Mesodermal cell (in vitro differentiated cells): ENCODE measurements at regions not wholly inside any gene's neighbourhood (a gene's known extent, or its start where the extent isn't known, plus 50 kb on each side); places are given as distances from the start of the nearest gene placed in this dataset.
"Not testable (repeated sequence)": the region's sequence is repeated elsewhere in the genome, so short reads cannot be mapped to it uniquely, and the experiment has no call there.

Experiments
- H3K27ac ChIP-seq: 2 replicates; pipeline ENCODE4 v1.7.0; 2013; ENCODE audit warnings: mild to moderate bottlenecking, low read depth, low read length, moderate library complexity; ENCODE audit not compliant: severe bottlenecking
- H3K36me3 ChIP-seq: 2 replicates; pipeline ENCODE4 v1.7.1; 2013; ENCODE audit warnings: mild to moderate bottlenecking, low read length, moderate library complexity; ENCODE audit not compliant: control insufficient read depth, insufficient read depth
- H3K4me1 ChIP-seq: one replicate; pipeline ENCODE4 v1.7.1; 2013; ENCODE audit warnings: mild to moderate bottlenecking, low read length; ENCODE audit not compliant: insufficient read depth, control insufficient read depth, poor library complexity, severe bottlenecking
- H3K4me3 ChIP-seq: 2 replicates; pipeline ENCODE4 v1.7.0; 2013; ENCODE audit warnings: low read length, control low read depth, mild to moderate bottlenecking; ENCODE audit not compliant: insufficient read depth, poor library complexity, severe bottlenecking; ENCODE audit errors: extremely low read depth
- H3K9me3 ChIP-seq: 2 replicates; pipeline ENCODE4 v1.7.1; 2013; ENCODE audit warnings: mild to moderate bottlenecking, low read length, moderate library complexity; ENCODE audit not compliant: control insufficient read depth
- WGBS, 2 experiments: methylation state at CpG; one replicate each; pipeline ENCODE4 v1.1.5; 2013; ENCODE audit warnings: missing lambda C conversion rate in 2 of 2; ENCODE audit not compliant: insufficient coverage in 2 of 2; 5-methylcytosine and 5-hydroxymethylcytosine counted together

- Histone ChIP-seq H3K9me3 (no peaks in the 10 kb centered on the region), H3K4me3 (no peak overlapping the region), H3K27ac (no peak overlapping the region), H3K36me3 (no peaks in the 10 kb centered on the region), H3K4me1 (peaks cover 5% of the 10 kb centered on the region)
- WGBS, 2 experiments = 83 to 92% methylated on average over 3 of the region's 3 CpGs
Measured at GRCh38 chr10:35824704-35825103, 182.6 kb upstream of the FZD8 start.

GRCh38 chr10:35822316-35822715 lies 180.2 kb upstream of the FZD8 start:
- Histone ChIP-seq H3K9me3 (no peaks in the 10 kb centered on the region), H3K36me3 (no peaks in the 10 kb centered on the region), H3K27ac (no peak overlapping the region), H3K4me3 (no peak overlapping the region), H3K4me1 (peaks cover 5% of the 10 kb centered on the region)
- 50 to 54% methylated on average over 6 to 7 of the region's 9 CpGs for WGBS, 2 experiments

- 60 to 100% methylated on average over 2 to 4 of the region's 4 CpGs for WGBS, 2 experiments
- Histone ChIP-seq H3K9me3 (no peaks in the 10 kb centered on the region), H3K27ac (no peak overlapping the region), H3K36me3 (no peaks in the 10 kb centered on the region), H3K4me1 (peaks cover 5% of the 10 kb centered on the region), H3K4me3 (no peak overlapping the region)
Measured at GRCh38 chr10:35821339-35821911, 179.3 kb upstream of the FZD8 start.

- H3K4me3 ChIP-seq = no peak overlapping the region
- no peaks in the 10 kb centered on the region for H3K9me3 ChIP-seq
- H3K27ac ChIP-seq = no peak overlapping the region
- 97 to 100% methylated on average over 2 to 4 of the region's 5 CpGs for WGBS, 2 experiments
- peaks cover 5% of the 10 kb centered on the region for H3K4me1 ChIP-seq
- H3K36me3 ChIP-seq = no peaks in the 10 kb centered on the region
Measured at GRCh38 chr10:35819736-35820135, 177.6 kb upstream of the FZD8 start.

- Histone ChIP-seq H3K4me1 (peaks cover 5% of the 10 kb centered on the region), H3K27ac (no peak overlapping the region), H3K36me3 (no peaks in the 10 kb centered on the region), H3K4me3 (no peak overlapping the region), H3K9me3 (no peaks in the 10 kb centered on the region)
- 83 to 100% methylated on average over 1 to 2 of the region's 3 CpGs for WGBS, 2 experiments
Measured at GRCh38 chr10:35819011-35819410, 176.9 kb upstream of the FZD8 start.

GRCh38 chr10:35817109-35817508 lies 175.0 kb upstream of the FZD8 start:
- H3K4me1 ChIP-seq, H3K9me3 ChIP-seq, H3K36me3 ChIP-seq, H3K4me3 ChIP-seq, H3K27ac ChIP-seq: not testable (repeated sequence)
- WGBS, 2 experiments = 100% methylated on average over 1 to 2 of the region's 5 CpGs

GRCh38 chr10:35813219-35813618 lies 171.1 kb upstream of the FZD8 start:
- Histone ChIP-seq H3K36me3 (no peaks in the 10 kb centered on the region), H3K27ac (no peak overlapping the region), H3K4me1 (no peaks in the 10 kb centered on the region), H3K4me3 (no peak overlapping the region), H3K9me3 (no peaks in the 10 kb centered on the region)
- 90 to 96% methylated on average over 2 to 3 of the region's 4 CpGs for WGBS, 2 experiments

GRCh38 chr10:35808344-35808743 lies 166.2 kb upstream of the FZD8 start:
- WGBS, 2 experiments = no CpG with 5 or more reads among the region's 1 CpG
- Histone ChIP-seq H3K36me3 (no peaks in the 10 kb centered on the region), H3K4me1 (no peaks in the 10 kb centered on the region), H3K27ac (no peak overlapping the region), H3K9me3 (no peaks in the 10 kb centered on the region), H3K4me3 (no peak overlapping the region)

- peak overlapping the region; percentile 57 for H3K27ac ChIP-seq
- 40% methylated on average over 1 of the region's 2 CpGs; no CpG with 5 or more reads in 1 of the 2 experiments for WGBS, 2 experiments
- H3K4me1 ChIP-seq = no peaks in the 10 kb centered on the region
- no peaks in the 10 kb centered on the region for H3K9me3 ChIP-seq
- H3K36me3 ChIP-seq = no peaks in the 10 kb centered on the region
- H3K4me3 ChIP-seq = no peak overlapping the region
Measured at GRCh38 chr10:35803046-35803445, 160.9 kb upstream of the FZD8 start.

- WGBS, 2 experiments = no CpG with 5 or more reads among the region's 2 CpGs
- H3K36me3 ChIP-seq = no peaks in the 10 kb centered on the region
Measured at GRCh38 chr10:35797187-35797586, 155.1 kb upstream of the FZD8 start.

GRCh38 chr10:35795131-35795824 lies 153.2 kb upstream of the FZD8 start:
- H3K9me3 ChIP-seq = no peaks in the 10 kb centered on the region
- H3K4me3 ChIP-seq = no peak overlapping the region
- no peaks in the 10 kb centered on the region for H3K36me3 ChIP-seq
- H3K4me1 ChIP-seq = no peaks in the 10 kb centered on the region
- 94 to 96% methylated on average over 8 to 10 of the region's 13 CpGs for WGBS, 2 experiments
- peak overlapping the region; percentile 29 for H3K27ac ChIP-seq

More at GRCh38 chr10:35797187-35797586, 155.1 kb upstream of the FZD8 start:
- H3K4me1 ChIP-seq = no peaks in the 10 kb centered on the region
- no peak overlapping the region for H3K4me3 ChIP-seq
- H3K9me3 ChIP-seq = no peaks in the 10 kb centered on the region
- no peak overlapping the region for H3K27ac ChIP-seq
